Right lobe of liver (tissue), 6 donors: ENCODE measurements at regions not wholly inside any gene's neighbourhood (a gene's known extent, or its start where the extent isn't known, plus 50 kb on each side); places are given as distances from the start of the nearest gene placed in this dataset.

Source experiments
- ATAC-seq, 4 donors: fragments of 200-7000 bp; cut with Tn5 transposase; one replicate each; pipeline ENCODE4 v1.9.1; 2020; ENCODE audit warnings: mild to moderate bottlenecking in 4 of 4, moderate library complexity in 4 of 4
- DNase-seq, 3 donors: peaks; one replicate each; pipeline ENCODE4 v3.0.0-alpha.2; 2020
- H3K27ac ChIP-seq, 3 donors: fragments of 200-600 bp; one replicate each; pipeline ENCODE4 v1.8.0; 2022
- H3K27me3 ChIP-seq, 2 donors: fragments of 200-600 bp; one replicate each; pipeline ENCODE4 v1.8.0; 2022
- H3K36me3 ChIP-seq, 4 donors: fragments of 200-600 bp; sonication (generic) in 1 of 4; one replicate each; pipeline versions ENCODE4 v1.5.1 to v1.8.0; 2017 to 2022; ENCODE audit warnings: control low read depth in 1 of 4
- H3K4me1 ChIP-seq, 4 donors: fragments of 200-600 bp; sonication (generic) in 1 of 4; one replicate each; pipeline versions ENCODE4 v1.5.1 to v1.8.0; 2017 to 2022; ENCODE audit warnings: control low read depth in 1 of 4
- H3K4me3 ChIP-seq, 3 donors: fragments of 200-600 bp; one replicate each; pipeline ENCODE4 v1.8.0; 2022
- H3K9me3 ChIP-seq, 4 donors: fragments of 200-600 bp; sonication (generic) in 1 of 4; one replicate each; pipeline versions ENCODE4 v1.5.1 to v1.8.0; 2017 to 2022; ENCODE audit warnings: control low read depth in 1 of 4
- POLR2A ChIP-seq: fragments of 450-650 bp; IDR thresholded peaks from one replicate; pipeline ENCODE4 v1.6.1; 2017; ENCODE audit warnings: antibody characterized with exemption, mild to moderate bottlenecking
- WGBS: methylation state at CpG from one replicate; pipeline ENCODE4 v1.1.6; 2018; ENCODE audit warnings: low coverage, low lambda C conversion rate; ENCODE audit not compliant: insufficient coverage; ENCODE audit errors: missing lambda C conversion rate; 5-methylcytosine and 5-hydroxymethylcytosine counted together
- intact Hi-C, 2 donors: fragments of 100-400 bp; cut with DNase I; formaldehyde crosslinking; loops; one replicate each; pipeline versions ENCODE4 v1.11.2 to v1.14.1; 2022
- TF ChIP-seq, protein P1 (sequence below), 4 donors: fragments of 200-600 bp in 3 of 4; fragments of 450-650 bp in 1 of 4; IDR thresholded peaks; one replicate each; pipeline versions ENCODE4 v1.5.1 to v1.8.0; 2016 to 2022; ENCODE audit warnings: antibody characterized with exemption in 4 of 4, mild to moderate bottlenecking in 2 of 4
- donor health status: DM: no; HTN: yes; CAD: no.
- donor health status: DM: no; HTN: no; CAD: no.
- donor health status: DM: no; HTN: no; CAD: no.
- donor health status: DM: no; HTN: yes; CAD: no.
- donor health status: DM: no; HTN: yes; CAD: no.

DNA sequence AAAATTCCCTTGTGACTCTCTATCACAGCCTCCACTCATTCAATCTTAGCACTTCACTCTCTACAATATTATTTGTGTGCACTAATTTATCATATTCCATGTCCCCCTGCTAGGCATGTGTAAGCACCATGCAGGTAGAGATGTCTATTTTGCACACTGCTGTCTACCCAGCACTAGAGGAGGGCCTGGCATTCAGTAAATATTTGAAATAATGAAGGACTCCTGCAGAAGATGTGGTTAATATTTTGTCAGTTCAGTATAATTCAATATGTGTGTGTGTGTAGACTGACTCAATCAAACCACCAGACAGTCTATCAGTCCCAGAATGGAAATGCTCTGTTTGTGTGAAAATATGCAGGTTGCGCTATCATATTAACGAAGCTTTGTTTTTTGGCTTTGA, 313.6 kb upstream of the CDH6 start:
- DNase-seq: no peak
- TF ChIP-seq POLR2A: no peak
- TF ChIP-seq, protein P1, sequence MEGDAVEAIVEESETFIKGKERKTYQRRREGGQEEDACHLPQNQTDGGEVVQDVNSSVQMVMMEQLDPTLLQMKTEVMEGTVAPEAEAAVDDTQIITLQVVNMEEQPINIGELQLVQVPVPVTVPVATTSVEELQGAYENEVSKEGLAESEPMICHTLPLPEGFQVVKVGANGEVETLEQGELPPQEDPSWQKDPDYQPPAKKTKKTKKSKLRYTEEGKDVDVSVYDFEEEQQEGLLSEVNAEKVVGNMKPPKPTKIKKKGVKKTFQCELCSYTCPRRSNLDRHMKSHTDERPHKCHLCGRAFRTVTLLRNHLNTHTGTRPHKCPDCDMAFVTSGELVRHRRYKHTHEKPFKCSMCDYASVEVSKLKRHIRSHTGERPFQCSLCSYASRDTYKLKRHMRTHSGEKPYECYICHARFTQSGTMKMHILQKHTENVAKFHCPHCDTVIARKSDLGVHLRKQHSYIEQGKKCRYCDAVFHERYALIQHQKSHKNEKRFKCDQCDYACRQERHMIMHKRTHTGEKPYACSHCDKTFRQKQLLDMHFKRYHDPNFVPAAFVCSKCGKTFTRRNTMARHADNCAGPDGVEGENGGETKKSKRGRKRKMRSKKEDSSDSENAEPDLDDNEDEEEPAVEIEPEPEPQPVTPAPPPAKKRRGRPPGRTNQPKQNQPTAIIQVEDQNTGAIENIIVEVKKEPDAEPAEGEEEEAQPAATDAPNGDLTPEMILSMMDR (IDR thresholded peaks at IDR 0.05): no peak
- intact Hi-C loops: no loop called here
- ATAC-seq: no peak
- WGBS: 74% methylated on average over 2 of the region's 2 CpGs
- H3K36me3 ChIP-seq: no peaks in the 10 kb centered on the region
- H3K4me1 ChIP-seq: no peaks in the 10 kb centered on the region
- H3K4me3 ChIP-seq: no peak overlapping the region
- H3K9me3 ChIP-seq: no peaks in the 10 kb centered on the region
- H3K27me3 ChIP-seq: no peaks in the 10 kb centered on the region
- no peak overlapping the region for H3K27ac ChIP-seq

- no peak for TF ChIP-seq POLR2A
- TF ChIP-seq, protein P1 (IDR thresholded peaks at IDR 0.05): no peak
- Histone ChIP-seq H3K4me1 (no peaks in the 10 kb centered on the region), H3K9me3 (no peaks in the 10 kb centered on the region), H3K4me3 (no peak overlapping the region), H3K36me3 (no peaks in the 10 kb centered on the region), H3K27me3 (no peaks in the 10 kb centered on the region), H3K27ac (no peak overlapping the region)
- WGBS: 82% methylated on average over 1 of the region's 1 CpG
- intact Hi-C loops: no loop called here
- no peak for DNase-seq
- no peak for ATAC-seq
These were observed 314.7 kb upstream of the CDH6 start for GRCh38 chr5:30878746-30879145.

GRCh38 chr5:30878296-30878695, 315.2 kb upstream of the CDH6 start:
- DNase-seq: no peak
- no peak overlapping the region for H3K27ac ChIP-seq
- intact Hi-C loops: no loop called here
- 67% methylated on average over 5 of the region's 10 CpGs for WGBS
- no peaks in the 10 kb centered on the region for H3K4me1 ChIP-seq
- H3K36me3 ChIP-seq: no peaks in the 10 kb centered on the region
- H3K27me3 ChIP-seq: no peaks in the 10 kb centered on the region
- no peak for ATAC-seq
- TF ChIP-seq POLR2A: no peak
- TF ChIP-seq, protein P1 (IDR thresholded peaks at IDR 0.05): no peak
- H3K9me3 ChIP-seq: no peaks in the 10 kb centered on the region
- no peak overlapping the region for H3K4me3 ChIP-seq

- Histone ChIP-seq H3K27ac (no peak overlapping the region), H3K27me3 (no peaks in the 10 kb centered on the region), H3K4me1 (no peaks in the 10 kb centered on the region), H3K36me3 (no peaks in the 10 kb centered on the region), H3K4me3 (no peak overlapping the region), H3K9me3 (no peaks in the 10 kb centered on the region)
- ATAC-seq (no peak), DNase-seq (no peak)
- 46% methylated on average over 9 of the region's 10 CpGs for WGBS
- intact Hi-C loops: no loop called here
- no peak for TF ChIP-seq POLR2A
- TF ChIP-seq, protein P1 (IDR thresholded peaks at IDR 0.05): no peak
These were observed 319.0 kb upstream of the CDH6 start for GRCh38 chr5:30874241-30875034.
